ENCODE measurements at regions not wholly inside any gene's neighbourhood (a gene's known extent, or its start where the extent isn't known, plus 50 kb on each side); places are given as distances from the start of the nearest gene placed in this dataset.
"Not testable (repeated sequence)": the region's sequence is repeated elsewhere in the genome, so short reads cannot be mapped to it uniquely, and the experiment has no call there.

GRCh38 chr2:34143149-34143548 is 544.0 kb upstream of the FAM98A start:
- no peak overlapping the region for H3K4me3 ChIP-seq (replicated peaks; ENCODE audit: low read depth, low read length)
- no peak for DNase-seq (ENCODE audit: extremely low read depth, low read depth)
- no peak for TF ChIP-seq CTCF (IDR thresholded peaks at IDR 0.05; ENCODE audit: low read depth, low read length, missing control alignments)

- not testable (repeated sequence) for DNase-seq (ENCODE audit: extremely low read depth, low read depth)
Measured at GRCh38 chr2:34142531-34143008, 543.5 kb upstream of the FAM98A start.

GRCh38 chr2:34133065-34133464 is 534.0 kb upstream of the FAM98A start:
- not testable (repeated sequence) for H3K4me3 ChIP-seq (replicated peaks; ENCODE audit: low read depth, low read length); DNase-seq (ENCODE audit: extremely low read depth, low read depth)

More at GRCh38 chr2:34142531-34143008, 543.5 kb upstream of the FAM98A start:
- H3K4me3 ChIP-seq (replicated peaks; ENCODE audit: low read depth, low read length), result not testable (repeated sequence)

- no peak for TF ChIP-seq CTCF (IDR thresholded peaks at IDR 0.05; ENCODE audit: low read depth, low read length, missing control alignments)
- no peak overlapping the region for H3K4me3 ChIP-seq (replicated peaks; ENCODE audit: low read depth, low read length)
- no peak for DNase-seq (ENCODE audit: extremely low read depth, low read depth)
Measured at GRCh38 chr2:34126279-34126678, 527.2 kb upstream of the FAM98A start.

- TF ChIP-seq CTCF (IDR thresholded peaks at IDR 0.05; ENCODE audit: low read depth, low read length, missing control alignments), result no peak
- no peak overlapping the region for H3K4me3 ChIP-seq (replicated peaks; ENCODE audit: low read depth, low read length)
- no peak for DNase-seq (ENCODE audit: extremely low read depth, low read depth)
Measured at GRCh38 chr2:34123996-34124785, 525.1 kb upstream of the FAM98A start.

GRCh38 chr2:34121076-34121475 is 522.0 kb upstream of the FAM98A start:
- H3K4me3 ChIP-seq (replicated peaks; ENCODE audit: low read depth, low read length), result no peak overlapping the region
- no peak for DNase-seq (ENCODE audit: extremely low read depth, low read depth)
- no peak for TF ChIP-seq CTCF (IDR thresholded peaks at IDR 0.05; ENCODE audit: low read depth, low read length, missing control alignments)

GRCh38 chr2:34115076-34115475 is 516.0 kb upstream of the FAM98A start:
- TF ChIP-seq CTCF (IDR thresholded peaks at IDR 0.05; ENCODE audit: low read depth, low read length, missing control alignments), result no peak
- no peak overlapping the region for H3K4me3 ChIP-seq (replicated peaks; ENCODE audit: low read depth, low read length)
- DNase-seq (ENCODE audit: extremely low read depth, low read depth), result no peak

- DNase-seq (ENCODE audit: extremely low read depth, low read depth), result no peak
- no peak overlapping the region for H3K4me3 ChIP-seq (replicated peaks; ENCODE audit: low read depth, low read length)
- no peak for TF ChIP-seq CTCF (IDR thresholded peaks at IDR 0.05; ENCODE audit: low read depth, low read length, missing control alignments)
Measured at GRCh38 chr2:34112161-34112560, 513.1 kb upstream of the FAM98A start.

Measured in HFF-Myc (cell line).